SKM-1 (cell line): ENCODE measurements at regions not wholly inside any gene's neighbourhood (a gene's known extent, or its start where the extent isn't known, plus 50 kb on each side); places are given as distances from the start of the nearest gene placed in this dataset.
A peak's percentile ranks its signal among the peaks of the same experiment; 100 is the strongest.

ENCODE experiments used
- DNase-seq: peaks from one replicate; lab custom pipeline; 2025; ENCODE audit not compliant: unreplicated experiment; lab: John Stamatoyannopoulos, UW

GRCh38 chr18:5646739-5647138, 102.9 kb upstream of the EPB41L3 start:
- DNase-seq = no peak

DNA sequence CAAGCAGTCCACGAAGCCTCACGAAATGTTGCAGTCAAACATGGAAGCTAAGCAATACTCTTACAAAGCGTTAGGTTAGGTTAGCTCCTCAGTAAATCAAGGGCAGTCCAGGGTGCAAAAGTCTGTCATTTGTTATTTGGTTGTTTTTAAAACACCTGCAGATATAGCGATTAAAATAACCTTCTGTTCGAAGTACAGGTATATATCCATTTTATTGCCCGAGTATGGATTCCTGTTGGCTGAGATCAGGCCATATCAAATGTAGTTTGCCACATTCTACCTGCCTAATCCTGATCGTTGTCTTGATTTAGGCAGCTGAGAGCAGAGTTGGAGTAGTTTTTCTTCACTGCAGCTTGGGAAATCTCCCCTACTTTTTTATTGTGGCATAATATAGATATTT, 99.5 kb upstream of the EPB41L3 start:
- no peak for DNase-seq

DNA sequence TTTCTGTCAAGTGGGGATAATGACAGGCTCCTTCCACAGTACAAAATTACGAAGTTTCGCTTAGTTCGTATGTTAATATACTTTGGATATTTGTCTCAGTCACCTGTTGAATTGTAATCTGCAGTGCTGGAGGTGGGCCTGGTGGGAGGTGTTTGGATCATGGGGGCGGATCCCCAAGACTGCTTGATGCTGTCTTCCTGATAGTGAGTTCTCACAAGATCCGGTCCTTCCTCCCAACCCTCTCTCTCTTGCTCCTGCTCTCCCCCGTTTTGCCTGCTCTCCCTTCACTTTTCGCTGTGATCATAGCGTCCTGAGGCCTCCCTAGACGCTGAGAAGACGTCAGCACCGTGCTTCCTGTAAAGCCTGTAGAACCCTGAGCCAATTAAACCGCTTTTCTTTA, 97.1 kb upstream of the EPB41L3 start:
- DNase-seq = no peak

DNA sequence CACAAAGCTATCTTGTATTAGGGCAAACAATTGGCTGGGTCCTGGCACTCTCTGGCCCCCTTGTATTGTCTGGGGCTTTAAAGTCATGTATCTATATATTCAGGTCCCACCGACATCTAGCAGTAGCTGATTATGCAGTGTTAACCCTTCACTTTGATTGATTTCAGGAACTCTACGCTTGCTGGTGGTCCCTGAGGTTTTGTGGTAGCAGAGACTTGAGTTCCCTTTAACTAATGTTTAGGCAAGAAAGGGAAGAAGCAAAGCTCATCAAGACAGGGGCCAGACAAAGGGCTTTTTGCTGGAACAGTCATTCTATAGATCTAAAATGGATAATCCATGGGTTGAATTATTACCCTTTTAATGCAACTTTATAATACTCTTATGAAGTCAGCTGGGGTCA, 95.3 kb upstream of the EPB41L3 start:
- DNase-seq = no peak

DNA sequence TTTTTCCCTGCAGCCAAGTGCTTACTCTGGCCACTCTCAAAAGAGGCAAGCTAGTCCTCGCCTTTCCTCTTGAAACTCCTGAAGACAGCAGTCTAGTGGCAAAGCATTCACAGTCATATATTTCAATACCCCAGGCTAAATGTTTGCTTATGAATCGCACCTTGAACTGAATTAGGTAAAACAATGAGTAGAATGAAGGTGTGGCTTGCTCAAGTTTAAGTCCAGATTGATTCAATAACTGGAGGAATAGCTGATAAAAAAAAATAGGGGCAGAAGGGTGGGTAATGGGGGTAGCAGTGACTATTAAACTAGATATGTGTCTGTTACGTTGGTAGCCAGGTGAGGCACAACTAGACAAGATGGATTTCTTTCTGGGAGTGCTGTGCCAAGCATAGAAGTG, 88.2 kb upstream of the EPB41L3 start:
- no peak for DNase-seq

- no peak for DNase-seq
These were observed 87.2 kb upstream of the EPB41L3 start for GRCh38 chr18:5630900-5631413.

DNA sequence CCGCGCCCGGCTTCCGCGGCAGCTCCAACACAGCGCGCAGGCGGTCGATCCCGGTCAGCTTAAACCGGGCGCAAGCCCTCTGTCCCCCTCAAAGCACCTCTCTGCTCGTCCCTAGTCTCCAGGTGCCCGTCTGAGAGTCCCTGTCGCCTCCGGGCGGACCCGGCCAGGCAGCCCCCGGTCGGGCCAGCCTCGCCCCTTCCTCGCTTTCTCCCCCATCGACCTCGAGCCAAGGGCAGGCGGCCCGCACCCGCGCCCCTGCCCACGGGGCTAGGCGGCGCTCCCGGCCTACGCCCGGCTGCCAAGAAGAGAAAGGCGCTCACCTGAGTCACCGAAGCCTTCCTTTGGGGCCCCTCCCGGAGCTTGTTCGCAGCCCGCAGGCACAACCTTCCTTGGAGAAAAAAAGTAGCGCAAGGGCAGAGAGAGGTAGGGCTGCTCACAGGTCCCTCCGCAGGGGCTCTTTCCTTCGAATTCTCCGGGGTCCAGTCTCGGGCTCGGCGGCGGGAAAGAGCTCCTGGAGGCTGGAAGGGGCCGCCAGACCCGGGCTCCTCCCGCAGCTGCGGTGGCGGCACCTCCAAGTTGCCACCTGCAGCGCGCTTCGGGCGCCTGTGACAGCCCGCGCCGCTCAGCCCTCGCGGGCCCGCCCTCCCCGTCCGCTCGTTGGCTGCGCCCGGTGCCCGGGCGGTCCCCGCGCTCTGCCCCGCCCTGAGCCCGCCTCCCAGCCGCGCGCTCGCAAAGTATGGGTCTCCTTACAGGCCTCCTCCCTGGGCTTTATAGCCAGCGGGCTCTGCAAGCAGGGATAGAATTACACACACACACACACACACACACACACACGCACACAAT, 86.5 kb upstream of the EPB41L3 start:
- peak; percentile 68 for DNase-seq

GRCh38 chr18:5628512-5629255, 84.9 kb upstream of the EPB41L3 start:
- DNase-seq = no peak

DNA sequence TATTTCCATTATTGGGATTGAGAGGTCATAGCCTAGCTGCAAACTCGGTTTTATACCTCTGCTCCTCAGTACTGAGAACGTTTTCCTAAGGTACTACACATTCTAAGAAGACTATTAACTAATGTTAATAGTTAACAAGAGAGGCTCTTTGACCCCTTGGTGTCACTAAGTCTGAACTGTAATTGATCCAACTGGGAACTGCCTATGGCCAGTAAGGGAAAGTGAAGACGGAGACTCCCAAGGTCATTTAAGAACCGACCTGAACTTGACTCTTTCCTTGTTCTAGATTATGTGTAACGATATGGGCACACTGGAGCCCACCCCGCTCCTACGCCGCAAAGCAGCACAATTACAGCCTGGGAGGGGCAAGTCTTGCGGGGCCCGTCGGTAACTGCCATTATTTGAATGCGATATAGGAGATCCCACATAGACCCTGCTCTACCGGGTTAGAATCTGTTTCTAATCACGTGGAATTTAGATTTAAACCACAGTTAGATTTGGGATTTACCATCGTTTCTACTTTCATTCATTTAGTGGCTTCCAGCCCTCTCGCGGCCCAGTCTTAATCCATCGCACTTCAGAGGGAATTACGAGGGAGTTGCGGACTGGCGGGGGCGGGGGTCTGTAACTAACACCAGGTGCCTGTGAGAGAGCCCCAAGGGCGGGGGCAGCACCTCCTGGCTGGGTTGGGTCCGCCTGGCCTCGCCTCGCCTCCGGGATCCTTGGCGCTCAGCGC, 84.1 kb upstream of the EPB41L3 start:
- DNase-seq = no peak

GRCh38 chr18:5626130-5626880, 82.5 kb upstream of the EPB41L3 start:
- no peak for DNase-seq

DNA sequence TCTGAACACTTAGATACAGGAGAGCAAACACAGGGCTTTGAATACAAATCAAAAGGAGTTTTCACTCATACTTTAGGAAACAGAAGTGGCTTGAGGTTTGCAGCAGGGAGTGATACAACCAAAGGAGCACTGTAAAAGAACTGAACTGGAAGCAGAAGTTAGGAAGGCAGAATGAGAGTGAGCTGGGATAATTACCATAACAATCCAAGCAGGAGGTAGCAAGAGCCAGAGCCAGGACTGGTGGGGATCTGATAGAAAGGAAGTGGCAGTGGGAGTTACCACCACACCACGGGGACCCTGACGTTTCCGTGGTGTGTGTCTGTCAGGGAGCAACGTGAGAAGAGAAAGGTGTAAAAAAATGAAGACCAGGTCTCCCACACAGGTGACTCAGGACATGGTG, 81.3 kb upstream of the EPB41L3 start:
- DNase-seq = no peak

- no peak for DNase-seq
These were observed 79.1 kb upstream of the EPB41L3 start for GRCh38 chr18:5622905-5623304.

DNA sequence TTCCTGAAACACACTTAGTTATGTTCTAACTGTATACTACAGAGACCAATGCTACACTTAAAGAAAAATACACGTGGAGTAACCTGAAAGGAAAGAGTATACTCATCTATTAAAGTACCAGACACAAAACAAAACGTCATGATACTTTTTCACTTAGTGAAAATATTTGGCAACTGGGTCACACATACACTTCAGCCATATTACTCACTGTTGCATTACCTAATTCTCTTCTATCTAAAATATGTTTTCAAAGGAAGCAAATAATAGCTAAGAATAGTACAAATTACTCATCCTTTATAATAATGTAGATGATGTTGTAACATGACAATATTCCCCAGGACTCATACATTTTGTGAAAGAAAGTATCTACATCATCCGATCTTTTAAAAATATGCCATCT, 76.5 kb upstream of the EPB41L3 start:
- no peak for DNase-seq

DNA sequence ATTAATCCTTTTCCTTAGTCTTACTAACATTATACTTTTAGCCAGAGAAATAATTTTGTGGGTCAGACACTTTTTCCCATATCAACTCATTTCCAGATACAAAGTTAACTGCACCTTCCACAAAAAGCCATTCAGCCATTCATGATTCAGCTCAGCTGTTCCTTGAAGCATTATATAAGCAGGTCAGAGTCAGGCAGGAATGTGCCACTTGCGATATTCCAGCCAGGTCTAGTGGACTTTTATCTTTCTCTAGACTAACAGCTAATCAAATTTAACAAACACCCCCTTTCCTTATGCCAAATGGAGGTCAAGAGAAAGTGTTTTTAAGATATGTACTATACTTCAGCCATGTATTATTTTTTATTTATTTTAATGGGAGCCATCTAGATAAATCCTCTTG, 75.6 kb upstream of the EPB41L3 start:
- DNase-seq = no peak

DNA sequence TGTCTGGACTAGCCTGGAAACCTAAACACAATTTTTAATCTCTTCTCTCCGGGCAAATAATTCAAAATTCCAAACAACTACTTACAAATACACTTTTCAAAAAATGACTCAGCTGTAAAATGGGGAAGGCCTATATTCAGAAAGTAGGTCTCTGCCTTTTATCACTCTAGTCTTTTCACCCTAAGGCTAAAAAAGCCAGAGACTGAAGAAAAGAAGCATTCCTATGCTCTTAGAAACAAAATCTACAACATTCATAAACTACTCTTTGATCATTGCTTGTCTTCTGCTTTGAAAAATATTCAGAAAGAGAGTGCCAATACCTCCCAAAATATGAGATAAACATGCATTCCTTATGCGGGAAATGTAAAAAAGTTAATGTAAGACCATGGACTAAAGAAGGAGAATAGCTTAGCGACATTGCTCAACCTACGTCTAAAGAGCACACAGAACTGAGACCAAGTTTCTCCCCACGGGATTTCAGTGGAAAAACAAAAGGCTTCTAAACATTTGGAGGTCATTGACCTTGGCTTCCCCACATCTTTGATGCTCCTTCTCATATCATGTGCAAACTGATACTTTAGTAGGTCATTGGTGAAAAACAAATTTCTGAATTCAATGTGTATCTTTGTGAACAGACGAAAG, 74.4 kb upstream of the EPB41L3 start:
- DNase-seq = no peak

GRCh38 chr18:5611221-5611620, 67.4 kb upstream of the EPB41L3 start:
- no peak for DNase-seq

DNA sequence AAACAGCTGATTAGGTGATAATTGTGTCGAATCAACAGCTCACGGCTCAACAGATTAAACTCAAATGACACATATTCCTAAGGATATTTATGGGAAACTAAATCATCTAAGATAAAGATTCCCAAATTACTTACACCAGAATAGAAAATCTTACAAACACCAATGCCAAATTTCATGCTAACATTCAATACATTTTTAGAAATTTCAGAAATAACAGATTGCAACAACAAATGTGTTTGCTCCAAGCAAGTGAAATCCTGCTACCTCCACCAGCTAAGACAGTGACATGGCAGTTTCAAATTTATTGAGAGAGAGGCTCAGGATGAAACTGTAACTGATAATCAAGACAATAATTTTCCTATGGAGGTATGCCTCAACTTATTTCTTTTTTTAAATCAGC, 65.0 kb upstream of the EPB41L3 start:
- DNase-seq = no peak

GRCh38 chr18:5606951-5607350, 63.2 kb upstream of the EPB41L3 start:
- no peak for DNase-seq

DNA sequence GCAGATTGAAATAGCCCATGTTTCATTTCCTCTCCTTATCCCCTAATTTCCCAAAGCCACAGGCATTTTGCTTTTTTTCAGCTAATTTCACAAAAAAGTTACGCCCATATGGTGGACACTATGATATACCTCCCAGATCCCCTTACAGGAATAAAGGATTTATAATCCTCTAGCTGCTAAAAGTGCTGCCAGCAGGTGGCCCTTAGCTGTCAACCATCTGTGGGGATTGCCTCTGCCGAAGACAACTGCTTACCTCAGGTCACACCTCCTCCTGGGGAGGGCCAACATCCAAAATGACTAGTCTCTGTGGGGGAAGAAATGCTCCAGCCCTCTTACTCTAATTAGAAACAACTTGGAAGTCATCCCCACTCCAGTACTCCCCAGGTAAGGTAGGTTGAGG, 61.0 kb upstream of the EPB41L3 start:
- DNase-seq = no peak

GRCh38 chr18:5603153-5603552, 59.4 kb upstream of the EPB41L3 start:
- DNase-seq = no peak
